NT2/D1 (cell line): ENCODE measurements at regions not wholly inside any gene's neighbourhood (a gene's known extent, or its start where the extent isn't known, plus 50 kb on each side); places are given as distances from the start of the nearest gene placed in this dataset.

Source experiments
- DNase-seq: peaks from one replicate; pipeline ENCODE4 v3.0.0-alpha.2; 2011; ENCODE audit warnings: low read depth, low spot score
- H3K27me3 ChIP-seq: 2 replicates; pipeline ENCODE4 v1.6.0; 2011; ENCODE audit warnings: mild to moderate bottlenecking; ENCODE audit not compliant: insufficient read length, insufficient read depth
- H3K36me3 ChIP-seq: 2 replicates; pipeline ENCODE4 v1.6.1; 2011; ENCODE audit warnings: mild to moderate bottlenecking, low read length, mixed read lengths; ENCODE audit not compliant: insufficient read depth, insufficient read length
- H3K4me1 ChIP-seq: 2 replicates; pipeline ENCODE4 v1.5.1; 2011; ENCODE audit not compliant: insufficient read depth, insufficient read length
- H3K4me3 ChIP-seq: 2 replicates; pipeline ENCODE4 v1.5.1; 2011; ENCODE audit warnings: low read depth; ENCODE audit not compliant: insufficient read length
- H3K9ac ChIP-seq: 2 replicates; pipeline ENCODE4 v1.6.0; 2011; ENCODE audit warnings: low read depth; ENCODE audit not compliant: insufficient read length
- H3K9me3 ChIP-seq: 2 replicates; pipeline ENCODE4 v1.5.1; 2011; ENCODE audit warnings: mild to moderate bottlenecking, low read length; ENCODE audit not compliant: insufficient read depth
- SUZ12 ChIP-seq: IDR thresholded peaks from 2 replicates; pipeline ENCODE4 v1.6.1; 2011; ENCODE audit not compliant: insufficient read length, insufficient read depth; ENCODE audit errors: extremely low read depth
- YY1 ChIP-seq: IDR thresholded peaks from 2 replicates; pipeline ENCODE4 v1.6.1; 2011; ENCODE audit not compliant: insufficient read length, insufficient read depth
- ZNF274 ChIP-seq: IDR thresholded peaks from 2 replicates; pipeline ENCODE4 v1.6.1; 2011; ENCODE audit warnings: mild to moderate bottlenecking, low read depth, low read length

DNA sequence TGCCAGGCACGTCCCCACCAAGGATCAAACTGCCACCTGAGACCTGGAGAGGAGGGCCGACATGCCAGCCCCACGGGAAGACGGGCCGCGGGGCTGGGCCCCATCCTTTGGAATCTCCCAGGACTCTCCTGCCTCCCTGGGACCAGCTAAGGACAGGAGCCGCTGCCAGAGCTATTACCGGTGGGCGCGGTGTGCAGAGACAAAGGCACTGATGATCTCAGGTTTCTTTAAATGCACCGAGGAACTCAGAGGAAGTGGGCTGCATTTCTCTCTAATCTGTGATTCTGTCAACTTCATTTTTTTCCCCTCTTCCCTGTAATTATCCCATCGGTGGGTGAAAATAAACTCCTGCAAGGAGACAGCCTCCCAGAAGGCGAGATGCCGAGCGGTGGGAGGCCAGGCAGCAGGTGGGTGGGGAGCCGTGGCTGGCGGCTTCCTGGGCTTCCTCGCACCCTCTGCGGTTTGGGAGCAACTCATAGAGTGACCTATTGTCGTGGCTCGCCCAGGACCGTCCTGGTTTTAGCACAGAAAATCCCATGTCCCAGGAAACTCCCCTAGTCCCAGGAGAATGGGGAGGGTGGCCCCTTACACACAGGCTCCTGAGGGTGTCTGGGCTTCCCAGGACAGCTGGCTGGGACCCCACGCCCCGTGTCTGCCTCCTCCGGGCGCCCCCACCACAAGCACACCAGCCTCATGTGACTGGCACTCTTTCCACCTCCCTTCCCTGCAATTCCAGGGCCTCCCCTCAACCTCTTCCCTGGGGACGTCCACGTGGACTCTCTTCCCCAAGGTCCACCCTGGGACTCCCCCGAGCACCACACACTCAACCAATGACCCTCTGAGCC is 62.3 kb upstream of the ADRA2C start:
- H3K27me3 ChIP-seq: peaks cover 11% of the 10 kb centered on the region
- no peak overlapping the region for H3K9ac ChIP-seq
- peak; percentile 52 for DNase-seq
- no peaks in the 10 kb centered on the region for H3K36me3 ChIP-seq
- no peak for TF ChIP-seq YY1
- TF ChIP-seq ZNF274: no peak
- no peak for TF ChIP-seq SUZ12
- H3K4me3 ChIP-seq: no peak overlapping the region
- peaks cover 41% of the 10 kb centered on the region for H3K4me1 ChIP-seq
- H3K9me3 ChIP-seq: no peaks in the 10 kb centered on the region

DNA sequence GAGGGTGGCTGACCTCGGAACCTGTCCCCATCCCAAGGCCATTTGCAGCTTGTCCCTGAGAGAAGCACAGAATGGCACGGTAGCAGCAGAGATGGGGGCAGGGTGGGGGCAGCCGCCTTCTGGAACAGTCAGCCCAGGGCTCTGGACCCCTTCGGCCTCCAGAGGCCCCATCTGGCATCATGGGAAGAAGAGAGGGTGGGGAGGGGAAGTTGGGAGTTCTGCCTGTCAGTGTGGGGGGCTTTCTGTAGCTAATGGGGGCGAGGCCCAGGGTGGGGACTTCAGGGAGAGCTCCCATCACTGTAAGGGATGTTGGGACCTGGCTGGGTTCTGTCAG is 62.9 kb upstream of the ADRA2C start:
- no peak for DNase-seq
- TF ChIP-seq ZNF274: no peak
- no peak for TF ChIP-seq SUZ12
- no peak for TF ChIP-seq YY1
- Histone ChIP-seq H3K27me3 (peaks cover 11% of the 10 kb centered on the region), H3K36me3 (no peaks in the 10 kb centered on the region), H3K4me1 (peaks cover 37% of the 10 kb centered on the region), H3K9me3 (no peaks in the 10 kb centered on the region), H3K4me3 (no peak overlapping the region), H3K9ac (peak overlapping the region; percentile 44)

DNA sequence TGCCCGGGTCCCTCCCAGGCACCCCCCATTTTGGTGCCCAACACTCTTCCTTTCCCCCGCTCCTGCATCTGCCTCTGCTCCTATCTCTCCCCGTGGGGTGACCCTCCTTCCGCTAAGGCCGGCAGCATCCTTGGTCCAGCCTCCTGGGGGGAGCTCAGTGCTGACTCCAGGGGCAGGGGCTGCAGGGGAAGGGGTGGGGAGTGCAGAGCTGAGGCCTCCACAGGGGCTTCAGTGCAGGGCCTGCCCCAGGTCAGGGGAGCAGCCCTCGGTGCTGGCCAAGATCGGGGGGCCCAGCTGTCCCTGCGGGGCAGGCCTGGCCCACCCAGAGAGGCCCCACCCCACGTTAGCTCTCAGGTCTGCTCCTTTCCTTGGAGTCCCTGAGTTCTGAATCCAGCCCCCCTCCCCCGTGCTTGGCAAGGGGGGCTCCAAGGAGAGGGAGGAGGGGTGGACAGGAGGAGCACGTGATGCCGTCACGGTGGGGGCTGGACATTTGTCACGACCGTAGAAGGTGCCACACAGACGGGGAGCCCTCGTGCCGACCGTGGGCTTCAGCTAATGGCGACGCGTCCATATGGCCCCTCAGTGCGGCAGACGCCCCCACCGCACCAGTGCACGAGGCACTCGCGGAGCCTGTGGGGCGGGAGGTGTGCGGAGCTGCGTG is 63.5 kb upstream of the ADRA2C start:
- H3K4me1 ChIP-seq: peaks cover 31% of the 10 kb centered on the region
- TF ChIP-seq ZNF274 (no peak), YY1 (no peak)
- H3K27me3 ChIP-seq: peaks cover 11% of the 10 kb centered on the region
- H3K4me3 ChIP-seq: no peak overlapping the region
- H3K9me3 ChIP-seq: peaks cover 1% of the 10 kb centered on the region; the same call in 1 of the 2 replicates
- no peaks in the 10 kb centered on the region for H3K36me3 ChIP-seq
- DNase-seq: no peak
- peak overlapping the region; percentile 44 for H3K9ac ChIP-seq

GRCh38 chr4:3701736-3702560 is 64.2 kb upstream of the ADRA2C start:
- H3K36me3 ChIP-seq: no peaks in the 10 kb centered on the region
- peaks cover 9% of the 10 kb centered on the region; the same call in 1 of the 2 replicates for H3K9me3 ChIP-seq
- H3K9ac ChIP-seq: no peak overlapping the region
- DNase-seq: no peak
- TF ChIP-seq ZNF274: no peak
- H3K4me1 ChIP-seq: peaks cover 25% of the 10 kb centered on the region
- H3K27me3 ChIP-seq: peaks cover 11% of the 10 kb centered on the region
- H3K4me3 ChIP-seq: no peak overlapping the region

GRCh38 chr4:3701271-3701734 is 64.9 kb upstream of the ADRA2C start:
- no peak for TF ChIP-seq SUZ12
- no peak for TF ChIP-seq ZNF274
- TF ChIP-seq YY1: no peak
- no peak for DNase-seq
- Histone ChIP-seq H3K4me3 (no peak overlapping the region), H3K9me3 (peaks cover 15% of the 10 kb centered on the region; the same call in 1 of the 2 replicates), H3K9ac (peak overlapping the region; percentile 24), H3K27me3 (peaks cover 11% of the 10 kb centered on the region), H3K4me1 (peaks cover 24% of the 10 kb centered on the region), H3K36me3 (no peaks in the 10 kb centered on the region)

DNA sequence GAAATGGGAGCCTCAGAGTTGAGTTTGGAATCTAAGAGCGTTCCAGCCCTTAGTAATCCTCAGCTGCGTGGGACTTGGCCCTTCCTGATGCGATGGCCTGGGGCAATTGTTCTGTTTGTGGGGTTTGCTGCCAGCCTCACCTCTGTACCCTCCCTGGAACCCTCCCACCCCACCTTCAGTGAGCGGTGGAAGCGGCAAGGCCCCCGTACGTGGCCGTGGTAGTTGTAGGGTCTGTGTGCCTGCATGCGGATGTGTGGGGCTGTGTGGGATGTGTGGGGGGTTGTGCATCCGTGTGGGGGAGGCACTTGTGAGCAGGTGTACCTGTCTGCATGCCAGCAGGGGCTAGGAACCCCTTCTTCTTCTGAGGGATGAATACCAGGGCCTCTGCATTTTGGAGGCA is 65.4 kb upstream of the ADRA2C start:
- Histone ChIP-seq H3K4me1 (peaks cover 24% of the 10 kb centered on the region), H3K27me3 (peaks cover 11% of the 10 kb centered on the region), H3K36me3 (no peaks in the 10 kb centered on the region), H3K4me3 (no peak overlapping the region), H3K9me3 (peaks cover 21% of the 10 kb centered on the region), H3K9ac (no peak overlapping the region)
- no peak for DNase-seq
- TF ChIP-seq ZNF274: no peak
- TF ChIP-seq YY1: no peak
- no peak for TF ChIP-seq SUZ12

DNA sequence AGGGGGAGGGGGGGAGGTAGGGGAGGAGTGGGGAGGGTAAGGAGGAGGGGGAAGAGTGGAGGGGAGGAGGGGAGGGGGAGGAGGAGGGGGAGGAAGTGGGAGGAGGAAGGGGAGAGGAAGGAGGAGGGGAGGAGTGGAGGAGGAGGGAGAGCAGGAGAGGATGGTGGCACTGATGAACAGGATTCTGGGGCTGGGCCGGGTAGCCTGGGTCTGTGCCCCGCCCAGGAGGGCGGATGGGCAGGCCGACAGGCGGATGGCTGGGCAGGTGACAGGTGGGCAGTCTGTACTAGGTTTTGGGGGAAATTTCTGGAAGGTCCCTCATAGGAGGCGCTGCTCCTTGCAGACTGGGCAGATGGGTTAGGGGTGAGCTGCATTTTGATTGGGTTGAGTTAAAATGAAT is 66.0 kb upstream of the ADRA2C start:
- peaks cover 21% of the 10 kb centered on the region for H3K4me1 ChIP-seq
- H3K36me3 ChIP-seq: no peaks in the 10 kb centered on the region
- peaks cover 10% of the 10 kb centered on the region for H3K27me3 ChIP-seq
- TF ChIP-seq YY1 (no peak), SUZ12 (no peak), ZNF274 (no peak)
- DNase-seq: no peak
- no peak overlapping the region for H3K9ac ChIP-seq
- H3K4me3 ChIP-seq: no peak overlapping the region
- H3K9me3 ChIP-seq: peaks cover 24% of the 10 kb centered on the region
